ENCODE measurements at regions not wholly inside any gene's neighbourhood (a gene's known extent, or its start where the extent isn't known, plus 50 kb on each side); places are given as distances from the start of the nearest gene placed in this dataset.

DNA sequence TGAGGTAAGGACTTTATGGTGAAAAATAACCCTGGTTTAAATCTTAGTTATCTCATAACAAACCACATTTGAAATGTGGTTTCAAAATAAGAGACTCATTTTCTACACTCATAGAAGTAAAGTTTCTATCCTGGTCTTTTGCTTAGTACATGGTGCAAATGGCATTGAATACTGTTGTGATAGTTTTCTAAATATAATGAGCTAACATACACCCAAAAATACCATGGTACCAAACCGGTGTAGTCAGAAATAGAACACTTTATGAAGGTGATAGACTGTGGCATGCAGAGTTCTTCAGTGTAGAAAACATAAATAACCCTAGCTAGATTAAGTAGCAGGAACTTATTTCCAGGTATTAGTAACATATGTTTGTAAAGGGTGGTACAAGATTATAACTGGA lies 629.4 kb downstream of the PLOD2 start:
- TF ChIP-seq, protein P1, sequence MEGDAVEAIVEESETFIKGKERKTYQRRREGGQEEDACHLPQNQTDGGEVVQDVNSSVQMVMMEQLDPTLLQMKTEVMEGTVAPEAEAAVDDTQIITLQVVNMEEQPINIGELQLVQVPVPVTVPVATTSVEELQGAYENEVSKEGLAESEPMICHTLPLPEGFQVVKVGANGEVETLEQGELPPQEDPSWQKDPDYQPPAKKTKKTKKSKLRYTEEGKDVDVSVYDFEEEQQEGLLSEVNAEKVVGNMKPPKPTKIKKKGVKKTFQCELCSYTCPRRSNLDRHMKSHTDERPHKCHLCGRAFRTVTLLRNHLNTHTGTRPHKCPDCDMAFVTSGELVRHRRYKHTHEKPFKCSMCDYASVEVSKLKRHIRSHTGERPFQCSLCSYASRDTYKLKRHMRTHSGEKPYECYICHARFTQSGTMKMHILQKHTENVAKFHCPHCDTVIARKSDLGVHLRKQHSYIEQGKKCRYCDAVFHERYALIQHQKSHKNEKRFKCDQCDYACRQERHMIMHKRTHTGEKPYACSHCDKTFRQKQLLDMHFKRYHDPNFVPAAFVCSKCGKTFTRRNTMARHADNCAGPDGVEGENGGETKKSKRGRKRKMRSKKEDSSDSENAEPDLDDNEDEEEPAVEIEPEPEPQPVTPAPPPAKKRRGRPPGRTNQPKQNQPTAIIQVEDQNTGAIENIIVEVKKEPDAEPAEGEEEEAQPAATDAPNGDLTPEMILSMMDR (optimal IDR thresholded peaks at IDR 0.05 in 1 of 3, IDR thresholded peaks at IDR 0.05 in 1 of 3, conservative IDR thresholded peaks at IDR 0.05 in 1 of 3; ENCODE audit: extremely low read depth in 1 of 3, insufficient read depth in 2 of 3, low read length in 3 of 3): no peak
- no peak for TF ChIP-seq EZH2 (IDR thresholded peaks at IDR 0.05; ENCODE audit: low read length)
